Bronchial epithelial cell (primary cell): ENCODE measurements at regions not wholly inside any gene's neighbourhood (a gene's known extent, or its start where the extent isn't known, plus 50 kb on each side); places are given as distances from the start of the nearest gene placed in this dataset.

Experiments
- DNase-seq: peaks from one replicate; pipeline ENCODE4 v3.0.0-alpha.2; 2010; ENCODE audit warnings: low read depth
- FAIRE-seq: peaks from 2 replicates; lab custom pipeline; 2011; peaks lifted over from hg19 to GRCh38; lab: Jason Lieb, UNC
- H3K27me3 ChIP-seq: 2 replicates; pipeline ENCODE4 v1.5.1; 2011; ENCODE audit warnings: low read length; ENCODE audit not compliant: control insufficient read depth, insufficient read depth
- H3K36me3 ChIP-seq: 2 replicates; pipeline ENCODE4 v1.5.1; 2011; ENCODE audit warnings: low read length; ENCODE audit not compliant: control insufficient read depth, insufficient read depth
- H3K4me3 ChIP-seq: 2 replicates; pipeline ENCODE4 v1.5.1; 2011; ENCODE audit warnings: mild to moderate bottlenecking, low read depth, low read length, control low read depth
- TF ChIP-seq, protein P1 (sequence below): IDR thresholded peaks from 2 replicates; pipeline ENCODE4 v1.5.1; 2011; ENCODE audit warnings: mild to moderate bottlenecking, moderate library complexity, low read length, control low read depth, inconsistent platforms; ENCODE audit not compliant: insufficient read depth, severe bottlenecking

DNA sequence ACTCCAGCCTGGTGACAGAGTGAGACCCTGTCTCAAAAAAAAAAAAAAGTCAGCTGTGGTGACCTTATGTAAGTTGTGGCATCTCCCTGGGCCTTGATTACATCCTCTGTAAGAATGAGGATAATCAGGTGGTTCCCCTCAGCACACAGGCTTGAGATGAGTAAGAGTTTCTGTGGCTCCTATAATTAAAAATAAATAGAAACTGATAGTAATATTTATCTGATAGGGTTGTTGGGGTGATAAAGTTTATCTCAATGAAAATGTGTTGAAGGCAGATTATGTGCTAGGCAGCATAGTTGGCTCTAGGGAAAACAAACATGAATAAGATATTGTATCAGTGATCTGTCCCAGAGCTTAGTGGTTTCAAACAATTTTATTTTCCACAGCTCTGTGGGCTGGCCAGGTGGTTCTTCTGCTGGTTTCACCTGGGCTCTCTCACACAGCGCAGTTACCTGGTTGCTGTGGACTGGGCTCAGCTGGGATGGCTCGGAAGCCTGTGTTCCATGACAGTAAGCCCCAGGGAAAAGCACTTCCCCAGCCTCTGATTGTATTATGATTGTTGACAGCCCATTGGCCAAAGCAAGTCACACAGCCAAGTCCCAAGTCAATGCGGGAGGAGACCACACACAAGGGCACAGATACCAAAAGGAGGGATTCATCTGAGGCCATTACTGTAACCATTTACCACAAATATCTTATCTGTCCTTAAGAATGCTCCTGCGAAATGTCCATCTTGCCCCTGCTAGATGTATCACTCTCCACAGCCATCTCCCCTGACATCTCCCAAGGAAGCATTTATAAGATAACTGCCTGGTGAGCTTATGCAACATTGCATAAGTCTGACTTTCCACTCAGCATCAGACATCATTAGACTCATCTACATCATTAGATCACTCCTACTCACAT is 151.7 kb downstream of the NUAK1 start:
- DNase-seq (peak; percentile 56), FAIRE-seq (no peak)
- Histone ChIP-seq H3K4me3 (no peak overlapping the region), H3K36me3 (no peaks in the 10 kb centered on the region), H3K27me3 (no peaks in the 10 kb centered on the region)
- TF ChIP-seq, protein P1, sequence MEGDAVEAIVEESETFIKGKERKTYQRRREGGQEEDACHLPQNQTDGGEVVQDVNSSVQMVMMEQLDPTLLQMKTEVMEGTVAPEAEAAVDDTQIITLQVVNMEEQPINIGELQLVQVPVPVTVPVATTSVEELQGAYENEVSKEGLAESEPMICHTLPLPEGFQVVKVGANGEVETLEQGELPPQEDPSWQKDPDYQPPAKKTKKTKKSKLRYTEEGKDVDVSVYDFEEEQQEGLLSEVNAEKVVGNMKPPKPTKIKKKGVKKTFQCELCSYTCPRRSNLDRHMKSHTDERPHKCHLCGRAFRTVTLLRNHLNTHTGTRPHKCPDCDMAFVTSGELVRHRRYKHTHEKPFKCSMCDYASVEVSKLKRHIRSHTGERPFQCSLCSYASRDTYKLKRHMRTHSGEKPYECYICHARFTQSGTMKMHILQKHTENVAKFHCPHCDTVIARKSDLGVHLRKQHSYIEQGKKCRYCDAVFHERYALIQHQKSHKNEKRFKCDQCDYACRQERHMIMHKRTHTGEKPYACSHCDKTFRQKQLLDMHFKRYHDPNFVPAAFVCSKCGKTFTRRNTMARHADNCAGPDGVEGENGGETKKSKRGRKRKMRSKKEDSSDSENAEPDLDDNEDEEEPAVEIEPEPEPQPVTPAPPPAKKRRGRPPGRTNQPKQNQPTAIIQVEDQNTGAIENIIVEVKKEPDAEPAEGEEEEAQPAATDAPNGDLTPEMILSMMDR = no peak

DNA sequence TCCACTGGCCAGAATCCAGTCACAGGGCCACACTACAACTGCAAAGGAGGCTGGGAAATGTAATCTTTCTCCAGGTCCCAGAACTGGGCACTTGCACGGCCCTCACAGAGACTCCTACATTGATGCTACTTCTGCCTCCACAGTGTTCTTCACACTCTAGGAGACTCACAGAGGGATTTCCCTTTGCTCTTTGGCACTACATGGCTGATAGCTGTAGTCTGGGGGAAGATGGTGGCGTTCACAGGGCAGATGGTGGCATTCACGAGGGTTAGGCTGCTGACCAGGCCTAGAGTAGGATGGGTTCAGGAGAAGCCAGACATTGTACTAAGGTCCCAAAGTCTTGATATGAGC is 151.1 kb downstream of the NUAK1 start:
- TF ChIP-seq, protein P1 = no peak
- Histone ChIP-seq H3K4me3 (no peak overlapping the region), H3K27me3 (no peaks in the 10 kb centered on the region), H3K36me3 (no peaks in the 10 kb centered on the region)
- FAIRE-seq = no peak
- no peak for DNase-seq

DNA sequence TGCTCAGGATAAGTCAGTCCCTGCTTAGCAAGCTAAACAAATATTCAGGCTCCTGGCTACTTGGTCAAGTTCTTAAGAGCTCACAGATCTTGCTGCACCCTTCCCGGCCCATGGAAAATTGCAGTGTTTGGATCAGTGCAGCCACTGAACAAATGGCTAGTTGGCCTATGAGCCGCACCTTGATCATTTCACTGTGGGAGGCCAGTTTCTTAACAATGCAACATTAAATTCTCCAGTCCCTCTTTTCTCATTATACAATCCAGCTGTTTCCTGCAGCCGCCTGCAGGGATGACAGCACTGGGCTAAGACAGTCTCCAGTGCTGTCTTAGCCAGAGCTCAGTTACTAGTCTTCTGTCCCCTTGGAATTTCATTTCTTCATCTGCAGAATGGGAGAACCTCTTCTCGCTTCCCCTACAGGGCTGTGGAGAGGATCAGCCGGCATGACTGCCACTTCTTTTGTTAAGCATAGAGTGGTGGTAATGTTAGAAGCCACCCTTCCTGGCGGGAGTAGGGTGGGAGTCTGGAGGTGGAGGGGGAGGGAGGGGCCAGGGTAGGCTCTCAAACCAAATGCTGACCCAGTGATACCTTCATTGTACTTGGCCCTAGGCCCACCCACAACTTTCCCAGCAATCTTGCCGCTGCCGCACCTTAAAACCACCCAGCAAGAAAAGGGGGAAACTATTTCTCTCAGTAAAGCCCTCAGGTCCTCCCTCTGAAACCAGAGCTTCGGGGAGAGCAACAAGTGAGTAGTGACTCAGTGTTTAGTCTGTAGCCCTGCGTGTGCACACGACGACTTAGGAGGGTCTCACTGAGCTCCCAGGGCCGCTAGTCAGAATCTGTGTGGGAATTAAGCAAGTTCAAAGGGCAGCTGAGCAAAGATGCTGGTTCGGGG is 145.7 kb downstream of the NUAK1 start:
- Histone ChIP-seq H3K27me3 (no peaks in the 10 kb centered on the region), H3K36me3 (no peaks in the 10 kb centered on the region), H3K4me3 (no peak overlapping the region)
- DNase-seq (peak; percentile 10), FAIRE-seq (no peak)
- TF ChIP-seq, protein P1 = no peak

DNA sequence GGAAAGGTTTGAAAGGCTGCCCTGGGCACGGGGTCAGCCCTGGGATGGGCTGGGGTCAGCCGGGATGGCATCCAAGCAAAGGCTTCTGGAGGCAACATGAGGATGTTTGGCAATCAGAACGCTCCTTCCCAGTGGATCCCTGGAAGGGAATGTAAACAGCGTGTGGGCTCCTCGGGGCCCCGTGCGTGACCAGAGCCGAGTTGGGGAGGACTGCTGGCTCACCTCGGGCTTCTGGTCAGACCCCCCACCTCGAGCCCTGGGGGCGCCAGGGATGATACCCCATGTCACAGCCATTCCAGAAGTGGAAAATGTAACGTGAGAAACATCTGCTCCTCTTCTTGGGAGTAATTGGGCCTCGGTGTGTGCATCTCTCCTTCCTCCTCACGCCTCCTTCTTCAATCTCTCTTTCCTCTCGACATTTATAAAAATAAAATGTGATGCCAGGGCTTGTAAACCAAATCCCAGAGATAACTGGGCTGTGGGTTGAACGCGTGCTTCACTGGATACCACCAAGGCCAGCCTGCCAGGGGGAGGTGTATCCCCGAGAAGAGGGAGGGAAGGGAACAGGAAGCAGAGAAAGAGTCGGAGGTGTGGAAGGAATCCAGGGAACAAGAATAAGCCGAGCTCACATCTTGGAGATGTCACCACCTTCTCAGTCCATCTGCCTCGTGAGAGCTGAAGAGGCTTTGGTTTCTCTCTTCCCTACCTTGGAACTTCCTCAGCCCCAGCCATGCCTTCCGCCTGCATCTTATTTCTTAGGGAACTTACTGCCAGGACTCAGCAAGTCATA is 144.8 kb downstream of the NUAK1 start:
- FAIRE-seq = peak; percentile 23

DNA sequence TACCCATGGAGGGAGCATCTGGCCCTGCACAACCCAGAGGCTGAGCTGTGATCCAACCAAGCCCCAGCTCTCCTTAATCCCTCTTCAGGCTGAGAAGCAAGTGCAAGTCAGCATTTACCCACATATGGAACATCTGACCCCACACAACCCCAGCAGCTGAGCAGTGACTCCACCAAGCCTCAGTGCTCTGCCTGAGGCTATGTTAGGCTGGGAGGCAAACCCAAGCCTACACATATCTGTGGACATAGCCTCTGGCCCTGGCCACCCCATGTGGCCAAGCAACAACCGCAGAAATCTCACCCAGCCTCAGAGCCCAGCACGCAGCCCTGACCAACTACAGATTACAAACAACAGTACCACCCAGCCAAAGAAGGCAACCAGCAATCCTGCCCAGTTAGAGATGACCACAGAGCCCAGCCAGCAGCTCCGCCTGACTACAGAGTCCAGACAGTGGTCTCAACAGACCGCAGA is 142.8 kb downstream of the NUAK1 start:
- no peak for DNase-seq
- no peaks in the 10 kb centered on the region for H3K27me3 ChIP-seq
- no peak for FAIRE-seq
- H3K36me3 ChIP-seq = no peaks in the 10 kb centered on the region
- TF ChIP-seq, protein P1 = no peak
- H3K4me3 ChIP-seq = no peak overlapping the region

More for the DNA sequence above, 144.8 kb downstream of the NUAK1 start:
- Histone ChIP-seq H3K36me3 (no peaks in the 10 kb centered on the region), H3K27me3 (no peaks in the 10 kb centered on the region), H3K4me3 (no peak overlapping the region)
- DNase-seq = no peak
- TF ChIP-seq, protein P1 = no peak
